ENCODE measurements at regions not wholly inside any gene's neighbourhood (a gene's known extent, or its start where the extent isn't known, plus 50 kb on each side); places are given as distances from the start of the nearest gene placed in this dataset.

DNA sequence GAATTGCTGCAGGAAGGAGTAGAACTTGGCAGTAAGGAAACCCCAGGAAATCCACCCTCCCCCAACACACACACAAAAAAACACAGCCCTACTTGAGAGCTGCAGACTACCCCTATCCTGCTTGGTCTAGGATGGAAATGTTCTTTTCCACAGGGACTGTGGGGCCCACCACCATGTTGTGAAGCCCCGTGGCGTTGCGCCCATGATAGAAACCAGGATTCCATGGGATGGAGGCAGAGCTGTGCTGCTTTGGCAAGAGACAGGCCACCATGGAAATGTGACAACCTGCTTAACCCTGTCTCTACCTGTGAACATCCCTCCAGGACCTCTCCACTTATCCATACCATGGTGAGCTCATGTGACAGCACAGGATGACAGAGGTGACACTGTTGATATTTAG lies 121.1 kb upstream of the NGF start:
- Histone ChIP-seq H3K27ac (ENCODE audit: extremely low read depth, low read depth, low read length) (no peak overlapping the region; the same call in 1 of the 2 replicates), H3K4me3 (ENCODE audit: low read depth, low read length) (no peak overlapping the region), H3K36me3 (ENCODE audit: control insufficient read depth in 2 of 2, insufficient read depth in 1 of 2, low read length in 2 of 2) (no peaks in the 10 kb centered on the region), H3K9me3 (ENCODE audit: control insufficient read depth, insufficient read depth, low read depth, low read length) (no peaks in the 10 kb centered on the region), H3K4me1 (ENCODE audit: control insufficient read depth, insufficient read depth, low read length) (peaks cover 19% of the 10 kb centered on the region)
- ChIA-PET CTCF (interaction anchor here (1.4 to 3.2 kb wide), 2 partner anchors 11 to 184 kb away, joined by 4 to 22 read pairs; no protein-coding TSS in a partner anchor), POLR2A (interaction anchor here (0.5 kb wide), 1 partner anchor 151 kb away, joined by 5 read pairs; no protein-coding TSS in a partner anchor)
- TF ChIP-seq, protein P1, sequence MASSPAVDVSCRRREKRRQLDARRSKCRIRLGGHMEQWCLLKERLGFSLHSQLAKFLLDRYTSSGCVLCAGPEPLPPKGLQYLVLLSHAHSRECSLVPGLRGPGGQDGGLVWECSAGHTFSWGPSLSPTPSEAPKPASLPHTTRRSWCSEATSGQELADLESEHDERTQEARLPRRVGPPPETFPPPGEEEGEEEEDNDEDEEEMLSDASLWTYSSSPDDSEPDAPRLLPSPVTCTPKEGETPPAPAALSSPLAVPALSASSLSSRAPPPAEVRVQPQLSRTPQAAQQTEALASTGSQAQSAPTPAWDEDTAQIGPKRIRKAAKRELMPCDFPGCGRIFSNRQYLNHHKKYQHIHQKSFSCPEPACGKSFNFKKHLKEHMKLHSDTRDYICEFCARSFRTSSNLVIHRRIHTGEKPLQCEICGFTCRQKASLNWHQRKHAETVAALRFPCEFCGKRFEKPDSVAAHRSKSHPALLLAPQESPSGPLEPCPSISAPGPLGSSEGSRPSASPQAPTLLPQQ (tag by site-specific recombination; IDR thresholded peaks at IDR 0.05) = peak; percentile 79
- no peak for TF ChIP-seq ZNF433 (tag by site-specific recombination; IDR thresholded peaks at IDR 0.05; ENCODE audit: low read depth)
- TF ChIP-seq ZFP69B (tag by site-specific recombination; IDR thresholded peaks at IDR 0.05) = peak; percentile 49; the same call in 1 of the 2 replicates

DNA sequence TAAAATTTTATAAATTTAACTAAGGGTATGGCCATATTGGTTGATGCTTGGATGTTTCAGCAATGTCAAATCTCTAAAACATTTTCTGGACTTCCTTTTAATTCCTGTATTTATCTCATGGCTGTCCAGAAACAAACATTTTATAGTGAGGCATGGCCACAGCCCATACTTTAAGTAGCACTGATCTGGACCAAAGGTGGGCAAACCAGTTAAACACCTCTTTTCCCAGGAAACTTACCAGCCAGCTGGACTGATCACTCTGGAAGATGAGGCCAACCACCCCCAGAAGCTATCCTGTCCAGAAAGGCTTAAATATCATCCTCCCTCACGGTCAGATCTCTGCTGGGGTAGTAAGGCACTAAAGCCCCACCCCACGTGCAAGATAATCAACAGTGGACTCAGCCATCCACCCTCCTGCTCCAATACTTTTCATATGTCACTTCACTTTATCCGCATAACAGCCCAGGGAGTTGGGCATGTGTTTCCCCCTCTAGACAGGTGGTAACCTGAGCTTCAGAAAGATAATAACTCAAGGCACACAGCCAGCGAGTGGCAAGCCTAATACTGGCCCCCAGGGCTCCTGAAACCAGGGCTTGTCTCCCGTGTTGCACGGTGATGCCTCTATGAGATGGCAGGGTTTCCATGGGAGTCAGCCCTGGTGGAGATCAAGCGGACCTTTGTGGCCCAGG lies 120.5 kb upstream of the NGF start:
- CTCF ChIA-PET = interaction anchor here (0.6 to 3.2 kb wide), 3 partner anchors 11 to 1209 kb away, joined by 3 to 22 read pairs (median 4); no protein-coding TSS in a partner anchor
- H3K4me3 ChIP-seq (ENCODE audit: low read depth, low read length) = no peak overlapping the region
- no peaks in the 10 kb centered on the region for H3K36me3 ChIP-seq (ENCODE audit: control insufficient read depth in 2 of 2, insufficient read depth in 1 of 2, low read length in 2 of 2)
- no peak overlapping the region; the same call in 1 of the 2 replicates for H3K27ac ChIP-seq (ENCODE audit: extremely low read depth, low read depth, low read length)
- TF ChIP-seq ZFHX2 (tag by site-specific recombination; conservative IDR thresholded peaks at IDR 0.05) (no peak), ZNF610 (tag by site-specific recombination; IDR thresholded peaks at IDR 0.05; ENCODE audit: borderline replicate concordance) (no peak), ZNF658 (tag by site-specific recombination; IDR thresholded peaks at IDR 0.05) (no peak), ZXDB (tag by site-specific recombination; IDR thresholded peaks at IDR 0.05) (0 out of 2 replicates have a peak, but pooled peaks have one; percentile 16), ZNF837 (tag by site-specific recombination; IDR thresholded peaks at IDR 0.05) (no peak), GLIS1 (tag by site-specific recombination; IDR thresholded peaks at IDR 0.05) (peak; percentile 85), AEBP2 (tag by site-specific recombination; IDR thresholded peaks at IDR 0.05; ENCODE audit: borderline replicate concordance) (no peak), ZIC2 (tag by site-specific recombination; IDR thresholded peaks at IDR 0.05) (0 out of 2 replicates have a peak, but pooled peaks have one; percentile 9)
- TF ChIP-seq, protein P2, sequence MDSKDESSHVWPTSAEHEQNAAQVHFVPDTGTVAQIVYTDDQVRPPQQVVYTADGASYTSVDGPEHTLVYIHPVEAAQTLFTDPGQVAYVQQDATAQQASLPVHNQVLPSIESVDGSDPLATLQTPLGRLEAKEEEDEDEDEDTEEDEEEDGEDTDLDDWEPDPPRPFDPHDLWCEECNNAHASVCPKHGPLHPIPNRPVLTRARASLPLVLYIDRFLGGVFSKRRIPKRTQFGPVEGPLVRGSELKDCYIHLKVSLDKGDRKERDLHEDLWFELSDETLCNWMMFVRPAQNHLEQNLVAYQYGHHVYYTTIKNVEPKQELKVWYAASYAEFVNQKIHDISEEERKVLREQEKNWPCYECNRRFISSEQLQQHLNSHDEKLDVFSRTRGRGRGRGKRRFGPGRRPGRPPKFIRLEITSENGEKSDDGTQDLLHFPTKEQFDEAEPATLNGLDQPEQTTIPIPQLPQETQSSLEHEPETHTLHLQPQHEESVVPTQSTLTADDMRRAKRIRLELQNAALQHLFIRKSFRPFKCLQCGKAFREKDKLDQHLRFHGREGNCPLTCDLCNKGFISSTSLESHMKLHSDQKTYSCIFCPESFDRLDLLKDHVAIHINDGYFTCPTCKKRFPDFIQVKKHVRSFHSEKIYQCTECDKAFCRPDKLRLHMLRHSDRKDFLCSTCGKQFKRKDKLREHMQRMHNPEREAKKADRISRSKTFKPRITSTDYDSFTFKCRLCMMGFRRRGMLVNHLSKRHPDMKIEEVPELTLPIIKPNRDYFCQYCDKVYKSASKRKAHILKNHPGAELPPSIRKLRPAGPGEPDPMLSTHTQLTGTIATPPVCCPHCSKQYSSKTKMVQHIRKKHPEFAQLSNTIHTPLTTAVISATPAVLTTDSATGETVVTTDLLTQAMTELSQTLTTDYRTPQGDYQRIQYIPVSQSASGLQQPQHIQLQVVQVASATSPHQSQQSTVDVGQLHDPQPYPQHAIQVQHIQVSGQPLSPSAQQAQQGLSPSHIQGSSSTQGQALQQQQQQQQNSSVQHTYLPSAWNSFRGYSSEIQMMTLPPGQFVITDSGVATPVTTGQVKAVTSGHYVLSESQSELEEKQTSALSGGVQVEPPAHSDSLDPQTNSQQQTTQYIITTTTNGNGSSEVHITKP (tag by site-specific recombination; IDR thresholded peaks at IDR 0.05) = peak; percentile 53
- TF ChIP-seq, protein P3, sequence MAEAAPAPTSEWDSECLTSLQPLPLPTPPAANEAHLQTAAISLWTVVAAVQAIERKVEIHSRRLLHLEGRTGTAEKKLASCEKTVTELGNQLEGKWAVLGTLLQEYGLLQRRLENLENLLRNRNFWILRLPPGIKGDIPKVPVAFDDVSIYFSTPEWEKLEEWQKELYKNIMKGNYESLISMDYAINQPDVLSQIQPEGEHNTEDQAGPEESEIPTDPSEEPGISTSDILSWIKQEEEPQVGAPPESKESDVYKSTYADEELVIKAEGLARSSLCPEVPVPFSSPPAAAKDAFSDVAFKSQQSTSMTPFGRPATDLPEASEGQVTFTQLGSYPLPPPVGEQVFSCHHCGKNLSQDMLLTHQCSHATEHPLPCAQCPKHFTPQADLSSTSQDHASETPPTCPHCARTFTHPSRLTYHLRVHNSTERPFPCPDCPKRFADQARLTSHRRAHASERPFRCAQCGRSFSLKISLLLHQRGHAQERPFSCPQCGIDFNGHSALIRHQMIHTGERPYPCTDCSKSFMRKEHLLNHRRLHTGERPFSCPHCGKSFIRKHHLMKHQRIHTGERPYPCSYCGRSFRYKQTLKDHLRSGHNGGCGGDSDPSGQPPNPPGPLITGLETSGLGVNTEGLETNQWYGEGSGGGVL (tag by site-specific recombination; IDR thresholded peaks at IDR 0.05) = peak; percentile 43; the same call in 1 of the 2 replicates
- TF ChIP-seq, protein P4, sequence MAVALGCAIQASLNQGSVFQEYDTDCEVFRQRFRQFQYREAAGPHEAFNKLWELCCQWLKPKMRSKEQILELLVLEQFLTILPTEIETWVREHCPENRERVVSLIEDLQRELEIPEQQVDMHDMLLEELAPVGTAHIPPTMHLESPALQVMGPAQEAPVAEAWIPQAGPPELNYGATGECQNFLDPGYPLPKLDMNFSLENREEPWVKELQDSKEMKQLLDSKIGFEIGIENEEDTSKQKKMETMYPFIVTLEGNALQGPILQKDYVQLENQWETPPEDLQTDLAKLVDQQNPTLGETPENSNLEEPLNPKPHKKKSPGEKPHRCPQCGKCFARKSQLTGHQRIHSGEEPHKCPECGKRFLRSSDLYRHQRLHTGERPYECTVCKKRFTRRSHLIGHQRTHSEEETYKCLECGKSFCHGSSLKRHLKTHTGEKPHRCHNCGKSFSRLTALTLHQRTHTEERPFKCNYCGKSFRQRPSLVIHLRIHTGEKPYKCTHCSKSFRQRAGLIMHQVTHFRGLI (tag by site-specific recombination; IDR thresholded peaks at IDR 0.05) = peak; percentile 78
- H3K9me3 ChIP-seq (ENCODE audit: control insufficient read depth, insufficient read depth, low read depth, low read length) = no peaks in the 10 kb centered on the region
- peaks cover 19% of the 10 kb centered on the region for H3K4me1 ChIP-seq (ENCODE audit: control insufficient read depth, insufficient read depth, low read length)
- POLR2A ChIA-PET = interaction anchor here (0.5 kb wide), 1 partner anchor 151 kb away, joined by 5 read pairs; no protein-coding TSS in a partner anchor
